Astrocyte of the hippocampus (primary cell): ENCODE measurements at regions not wholly inside any gene's neighbourhood (a gene's known extent, or its start where the extent isn't known, plus 50 kb on each side); places are given as distances from the start of the nearest gene placed in this dataset.
A peak's percentile ranks its signal among the peaks of the same experiment; 100 is the strongest.

Source experiments
- DNase-seq: peaks from one replicate; pipeline ENCODE4 v3.0.0; 2011; ENCODE audit warnings: low read depth, low spot score

DNA sequence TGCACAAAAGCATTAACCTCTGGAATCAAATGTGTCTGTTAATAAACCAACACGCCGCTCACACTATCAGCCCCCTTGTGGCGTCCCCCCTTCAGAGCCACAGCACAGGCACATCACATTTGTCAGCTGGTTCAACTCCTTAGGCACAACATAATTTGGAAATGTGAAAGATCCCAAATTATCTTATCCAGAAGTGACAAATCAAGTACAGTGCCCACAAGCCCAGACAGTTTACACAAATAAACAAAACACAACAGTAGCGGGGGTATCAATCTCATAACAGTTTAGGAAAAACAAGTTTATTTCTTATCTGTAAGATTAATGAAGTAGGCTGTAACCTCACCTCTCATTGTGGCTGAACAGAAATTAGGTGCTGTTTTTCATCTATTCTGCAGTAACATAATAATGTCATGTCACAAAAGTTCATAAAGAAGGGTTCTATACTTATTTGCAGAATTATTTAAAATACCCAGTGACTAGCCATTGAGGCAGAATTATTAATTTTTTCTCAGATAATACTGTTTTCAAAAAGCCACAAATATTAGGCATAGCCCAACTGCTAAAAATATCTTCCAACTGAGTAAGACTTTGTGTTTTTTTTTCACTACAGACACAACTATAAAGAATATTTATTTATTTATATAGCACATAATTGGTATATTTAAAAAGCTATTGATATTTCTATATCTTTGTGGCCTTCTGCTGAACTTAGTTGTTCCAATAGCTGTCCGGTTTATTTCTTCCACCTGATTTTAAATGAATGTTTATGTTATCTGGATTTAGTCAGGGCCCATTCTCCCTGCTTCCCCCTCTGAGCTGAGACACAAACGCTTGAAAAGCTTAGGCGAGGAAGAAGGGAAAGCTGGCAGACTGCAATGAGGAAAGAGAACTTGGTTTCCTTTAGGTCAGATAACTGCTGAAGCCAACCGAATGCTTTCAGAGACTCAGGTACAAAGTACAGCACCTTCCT, 214.7 kb downstream of the QDPR start:
- DNase-seq, result no peak

DNA sequence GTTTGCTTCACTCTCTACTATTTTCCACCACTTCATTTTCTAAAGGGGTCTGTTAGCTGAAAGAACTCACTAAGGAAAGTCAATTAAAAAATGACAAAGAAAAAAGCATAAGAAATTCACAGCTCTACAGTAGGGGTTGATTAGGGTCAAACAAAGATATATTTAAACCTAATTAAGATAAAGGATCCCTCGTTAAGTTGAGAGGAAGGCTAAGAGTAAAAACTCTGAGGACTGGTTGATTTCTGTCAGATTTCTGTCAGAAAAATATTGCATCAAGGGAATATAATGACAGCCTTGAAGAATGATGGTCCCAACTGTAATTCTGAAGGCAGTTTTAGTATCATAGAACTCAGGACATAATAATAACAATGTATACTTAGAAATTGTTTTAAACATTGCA, 218.0 kb downstream of the QDPR start:
- no peak for DNase-seq

DNA sequence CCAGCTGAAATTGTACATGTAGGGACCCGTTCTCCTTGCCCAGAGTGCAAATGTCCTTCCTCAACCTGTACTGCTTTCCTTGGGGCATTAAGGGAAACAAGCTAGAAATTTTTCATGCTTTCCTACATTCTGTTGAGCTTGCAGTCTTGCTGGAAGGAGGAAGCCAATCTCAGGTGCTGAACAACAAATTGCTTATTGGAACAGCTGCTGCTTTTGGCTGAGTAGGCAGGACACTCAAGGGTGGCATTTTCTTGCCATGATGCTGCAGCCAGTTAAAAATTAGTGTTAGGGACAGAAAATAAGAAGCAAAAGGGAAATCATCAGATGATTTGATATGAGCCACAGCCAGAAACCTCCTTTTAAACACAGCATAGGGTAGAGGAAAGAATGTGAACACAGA, 223.7 kb downstream of the QDPR start:
- no peak for DNase-seq

DNA sequence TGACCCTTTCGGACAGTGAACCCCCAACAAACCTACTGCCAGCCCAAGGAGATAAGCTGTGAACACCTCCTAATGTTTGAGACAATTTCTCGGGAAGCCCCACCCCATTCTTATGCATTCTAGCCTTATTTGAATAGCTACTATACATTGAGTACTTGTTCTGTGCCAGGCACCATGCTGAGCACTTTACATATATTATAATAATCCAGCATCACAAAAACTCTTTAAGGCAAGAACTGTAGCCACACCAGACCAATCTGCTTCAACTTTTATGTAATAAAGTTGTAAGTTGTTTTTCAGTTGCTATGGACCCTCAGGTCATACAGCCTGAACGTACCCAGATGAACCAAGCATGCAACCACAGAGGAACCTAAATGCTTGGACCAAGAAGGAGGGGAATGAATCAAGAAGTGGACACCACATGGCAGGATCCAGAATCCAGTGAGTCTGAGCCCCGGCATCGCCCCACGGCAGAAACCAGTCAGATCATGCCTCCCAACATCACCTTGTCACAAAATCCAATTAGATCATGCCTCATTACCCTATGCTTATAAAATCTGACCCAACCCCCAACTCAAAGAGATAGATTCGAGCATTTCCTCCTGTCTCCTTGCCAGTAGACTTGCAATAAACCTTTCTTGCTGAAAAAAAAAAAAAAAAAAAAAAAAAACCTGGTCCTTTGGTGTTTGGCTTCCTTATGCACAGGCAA, 225.0 kb downstream of the QDPR start:
- DNase-seq, result no peak

DNA sequence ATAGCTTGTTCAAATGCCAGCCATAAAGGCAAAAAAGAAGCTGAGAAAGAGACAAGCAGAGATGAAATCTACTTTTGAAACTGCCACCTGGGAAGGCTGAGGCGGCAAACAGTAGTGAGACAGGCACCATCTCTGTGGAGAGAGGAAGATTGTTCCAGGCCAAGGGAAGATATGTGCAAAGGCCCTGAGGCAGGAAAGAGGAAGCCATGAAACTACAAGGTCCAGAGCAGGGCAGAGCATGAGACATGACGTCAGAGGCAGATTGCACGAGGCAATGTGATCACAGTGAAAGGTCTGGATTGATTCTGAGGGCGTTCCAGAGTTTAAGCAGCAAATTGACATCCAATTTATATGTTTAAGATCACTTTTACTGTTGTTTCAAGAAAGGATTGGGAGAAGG, 226.1 kb downstream of the QDPR start:
- DNase-seq, result no peak

DNA sequence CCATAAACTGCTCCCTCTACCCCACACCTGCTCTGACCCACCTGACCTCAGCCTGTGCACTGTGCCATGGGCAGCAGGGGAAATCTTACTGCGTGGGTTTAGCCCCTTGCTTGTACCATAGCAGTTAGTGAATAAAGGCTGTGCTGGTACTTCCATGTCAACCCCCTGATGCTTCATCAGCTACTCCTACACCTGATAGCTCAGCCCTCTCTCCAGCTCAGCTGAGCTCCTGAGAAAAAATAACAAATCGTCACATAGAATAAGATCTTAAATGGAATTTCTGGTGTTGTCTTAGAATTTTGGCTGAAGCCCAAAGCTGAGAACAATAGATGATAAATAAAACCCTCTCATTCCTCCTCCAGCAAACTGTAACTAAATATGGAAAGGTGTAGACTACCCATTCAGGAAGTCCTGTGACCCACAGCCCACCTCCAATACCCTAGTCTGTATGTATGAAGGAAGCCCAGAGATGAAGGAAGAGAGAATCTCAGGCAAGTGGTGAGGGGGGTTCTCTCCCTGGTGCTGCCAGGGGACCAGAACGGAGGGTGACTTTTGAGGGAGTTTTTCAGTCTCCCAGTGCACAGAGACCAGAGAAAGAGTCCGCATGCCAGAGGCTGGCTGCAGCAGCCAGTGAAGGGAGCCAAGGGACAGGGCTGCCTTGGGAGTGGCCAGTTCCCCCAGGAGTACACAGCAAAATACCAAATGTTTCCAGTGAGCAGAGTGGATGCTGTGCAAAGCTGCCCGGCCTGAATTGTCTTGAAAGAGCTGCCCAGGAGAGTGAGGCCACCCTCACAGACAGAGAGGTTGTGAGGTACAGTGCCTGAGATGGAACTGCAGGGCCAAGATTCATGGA, 227.3 kb downstream of the QDPR start:
- DNase-seq, result no peak

DNA sequence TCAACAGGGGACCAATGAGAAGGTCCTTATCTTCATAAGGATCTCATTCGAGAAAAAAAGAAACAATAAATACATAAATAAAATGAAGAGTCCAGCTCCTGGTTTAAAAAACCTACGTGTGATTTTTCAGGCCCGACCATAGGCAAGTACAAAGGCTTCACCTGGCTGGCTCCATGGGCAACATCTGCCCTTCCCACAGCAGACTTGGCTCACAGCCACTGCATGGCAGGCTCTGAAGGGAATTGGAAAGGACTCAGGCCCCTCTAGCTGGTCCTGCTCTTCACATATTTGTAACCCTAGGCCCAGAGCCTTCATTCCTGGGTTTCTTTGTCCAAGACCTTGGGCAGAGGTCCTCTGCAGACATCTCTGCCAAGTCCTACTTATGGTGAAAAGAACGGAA, 228.1 kb downstream of the QDPR start:
- no peak for DNase-seq

DNA sequence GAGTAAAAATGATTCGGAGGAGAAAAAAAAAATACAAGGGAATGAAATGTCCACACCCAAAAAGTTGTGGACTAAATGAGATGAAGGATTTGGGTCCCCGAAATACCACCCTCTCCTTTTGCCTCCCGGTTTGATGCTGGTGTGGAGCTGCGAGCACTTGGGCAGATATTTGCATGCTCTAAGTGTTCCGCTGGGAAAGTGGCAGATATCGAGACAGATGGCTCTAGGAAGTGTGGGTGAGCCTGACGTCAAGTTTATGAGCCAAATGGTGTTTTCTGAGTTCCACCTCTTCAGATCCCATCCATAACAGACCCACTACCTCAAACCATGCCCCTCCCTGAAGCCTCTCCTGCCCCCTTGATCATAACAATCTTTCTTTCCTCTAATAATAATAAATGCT, 228.6 kb downstream of the QDPR start:
- no peak for DNase-seq

DNA sequence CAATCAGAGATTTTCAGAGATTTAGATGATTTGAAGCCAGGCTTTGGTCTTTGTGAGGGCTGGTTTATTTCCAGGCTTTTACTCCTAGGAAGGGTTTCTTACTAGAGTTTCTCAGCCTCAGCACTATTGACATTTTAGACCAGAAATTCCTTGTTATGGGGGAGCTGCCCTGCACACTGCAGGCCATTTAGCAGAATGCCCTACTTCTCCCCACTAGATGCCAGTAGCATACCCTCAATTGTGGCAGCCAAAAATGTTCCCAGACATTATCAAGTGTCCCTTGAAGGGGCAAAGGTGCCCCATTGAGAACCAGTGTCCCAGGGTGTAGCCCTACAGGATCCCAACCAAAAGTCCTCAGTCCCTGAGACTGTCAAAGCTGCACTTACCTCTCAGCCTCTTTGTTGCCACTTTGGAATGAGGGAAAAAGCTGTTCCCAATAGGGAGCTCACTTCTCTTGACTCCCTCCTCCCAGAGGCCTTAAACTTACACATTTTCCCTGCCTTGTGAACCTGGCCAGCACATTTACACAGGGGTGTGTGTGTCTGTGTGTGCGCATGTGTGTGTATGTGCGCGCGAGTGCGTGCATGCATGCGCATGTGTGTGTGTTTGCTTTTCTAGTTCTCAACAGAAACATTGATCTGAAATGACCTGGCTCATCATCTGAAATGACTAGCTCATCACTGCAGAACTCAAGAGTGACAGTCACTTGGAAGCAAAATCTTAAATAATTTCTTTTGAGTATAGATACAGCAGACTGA, 231.4 kb downstream of the QDPR start:
- no peak for DNase-seq

DNA sequence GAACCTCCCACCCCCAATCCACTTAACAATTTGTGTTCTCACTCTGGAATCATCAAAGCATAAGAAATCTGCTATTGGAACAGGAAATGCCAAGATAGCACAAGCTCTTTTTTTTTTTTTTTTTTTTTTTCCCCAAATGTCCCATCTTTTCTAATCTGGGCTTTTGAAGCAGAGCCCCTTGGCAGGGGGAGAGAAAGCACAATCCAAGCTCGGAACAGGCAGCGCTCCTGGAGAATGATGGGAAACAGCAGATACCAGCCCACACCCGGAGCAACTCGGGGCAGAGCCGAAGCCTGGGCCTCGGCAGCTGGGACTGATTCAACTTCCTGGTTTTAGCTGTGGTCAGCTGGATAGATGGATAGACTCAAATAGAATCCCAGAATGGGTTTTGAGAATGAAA, 235.1 kb downstream of the QDPR start:
- DNase-seq, result peak; percentile 33

DNA sequence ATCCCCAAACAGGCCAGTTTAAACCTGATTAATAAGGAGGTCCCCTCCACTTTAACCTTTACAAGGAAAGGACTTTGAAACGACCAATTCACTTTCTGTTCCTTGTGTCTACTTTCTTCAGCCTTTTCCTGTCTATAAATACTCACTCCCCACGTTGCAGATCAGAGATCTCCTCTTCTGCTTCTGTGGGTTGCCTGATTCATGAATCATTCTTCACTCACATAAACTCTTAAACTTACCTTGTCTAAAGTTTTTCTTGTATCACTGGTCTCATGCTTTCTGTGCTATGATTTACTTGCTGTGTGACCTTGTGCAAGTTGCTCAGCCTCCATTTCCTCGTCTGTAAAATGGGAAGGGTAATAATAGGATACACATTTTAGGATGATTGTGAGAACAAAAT, 236.1 kb downstream of the QDPR start:
- no peak for DNase-seq

DNA sequence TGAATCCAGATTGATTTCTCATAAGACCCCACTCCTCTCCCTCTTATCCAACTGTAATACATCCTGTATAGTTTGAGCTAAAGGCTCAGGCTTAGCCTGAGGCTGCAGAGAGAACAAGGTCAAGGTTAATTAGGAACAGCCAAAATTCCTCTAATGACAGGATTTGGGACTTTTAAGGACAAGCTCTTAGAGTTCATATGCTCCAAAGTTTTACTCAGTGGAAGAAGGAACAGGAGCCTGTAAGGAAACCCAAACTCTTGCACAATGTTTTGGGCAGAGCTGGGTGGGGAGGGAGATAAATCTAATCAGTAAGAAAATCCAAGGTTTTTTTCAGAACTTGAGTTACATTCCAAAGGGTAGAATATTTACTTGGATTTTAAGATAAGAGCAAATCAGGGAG, 238.8 kb downstream of the QDPR start:
- DNase-seq, result no peak

DNA sequence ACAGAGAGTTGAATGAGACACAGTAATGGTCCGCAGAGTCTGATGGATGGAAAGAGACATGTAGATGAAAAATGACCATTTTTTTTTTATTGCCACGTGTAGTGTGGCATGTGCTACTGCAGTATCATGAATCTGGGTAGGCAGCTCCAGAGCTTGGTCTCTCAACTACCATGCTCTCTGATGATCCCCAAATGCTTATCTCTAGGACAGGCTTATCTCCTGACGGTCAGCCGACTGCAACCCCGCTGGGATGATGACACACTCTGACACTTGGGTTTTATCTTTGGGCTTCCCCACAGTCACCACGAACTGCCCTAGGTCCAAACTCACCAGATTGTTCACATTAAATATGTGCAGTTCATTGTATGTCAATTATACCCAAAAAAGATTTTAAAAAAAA, 239.7 kb downstream of the QDPR start:
- DNase-seq, result no peak

DNA sequence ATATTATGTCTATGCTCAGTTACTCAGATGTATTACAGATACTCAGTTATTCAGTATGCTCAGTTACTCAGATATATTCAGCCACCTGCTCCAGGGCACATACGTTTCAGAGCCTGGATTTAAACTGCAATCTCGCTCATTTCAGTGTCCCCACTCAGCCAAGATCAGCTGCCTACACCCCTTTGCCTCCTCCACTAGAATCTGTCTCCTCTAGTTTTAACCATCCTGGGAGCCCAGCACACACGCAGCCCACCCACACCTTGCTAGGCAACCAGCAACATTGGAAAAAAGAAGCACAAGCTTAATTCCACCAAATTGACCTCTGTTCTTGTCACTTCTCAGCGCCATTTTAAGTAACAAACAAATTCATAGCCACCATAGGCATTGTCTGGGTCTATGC, 246.2 kb downstream of the QDPR start:
- DNase-seq, result no peak

DNA sequence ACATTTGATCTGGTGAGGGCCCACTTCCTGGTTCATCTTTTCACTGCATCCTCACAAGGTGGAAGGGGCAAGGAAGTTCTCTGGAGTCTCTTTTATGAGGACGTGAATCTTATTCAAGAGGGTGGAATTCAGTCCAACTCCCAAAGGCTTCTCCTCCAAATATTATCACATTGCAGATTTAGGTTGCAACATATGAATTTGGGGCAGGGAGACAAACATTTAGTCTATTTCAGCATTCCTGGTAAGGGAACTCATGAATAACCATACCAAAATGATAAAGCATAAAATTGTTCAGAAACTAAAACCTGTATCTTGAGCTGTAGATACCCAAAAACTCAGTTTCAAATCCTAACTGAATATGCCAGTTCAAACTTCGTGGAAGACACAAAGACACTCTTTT, 246.8 kb downstream of the QDPR start:
- DNase-seq, result no peak

DNA sequence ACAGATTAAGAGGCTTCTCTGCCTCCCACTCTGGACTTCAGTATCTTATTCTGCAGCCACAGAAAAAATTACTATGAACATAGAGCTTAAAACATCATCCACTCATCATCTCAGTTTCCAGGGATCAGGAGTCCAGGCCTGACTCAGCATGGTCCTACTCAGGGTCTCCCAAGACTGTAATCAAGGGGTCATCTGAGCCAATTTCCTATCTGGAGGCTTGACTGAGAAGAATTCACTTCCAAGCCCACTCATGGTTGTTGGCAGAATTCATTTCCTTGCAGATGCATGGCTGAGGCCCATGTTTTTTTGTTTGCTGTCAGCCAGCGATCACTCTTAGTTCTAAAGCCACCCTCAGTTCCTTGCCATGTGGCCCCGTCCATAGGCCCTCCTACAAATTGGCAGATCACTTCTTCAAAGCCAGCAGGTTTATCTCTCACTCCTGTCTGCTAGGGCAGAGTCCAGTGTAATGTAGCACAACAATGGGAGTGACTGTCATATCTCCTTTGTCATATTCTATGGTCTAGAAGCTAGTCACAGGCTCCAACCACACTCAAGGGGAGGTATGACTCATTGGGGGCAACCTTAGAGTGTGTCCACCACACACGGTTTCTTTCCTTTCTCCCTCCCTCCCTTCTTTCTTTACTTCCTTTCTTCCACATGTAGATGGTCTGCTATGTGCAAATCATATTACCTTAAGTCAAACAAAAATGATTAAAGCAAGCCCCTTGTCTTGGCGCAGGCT, 251.6 kb downstream of the QDPR start:
- no peak for DNase-seq

DNA sequence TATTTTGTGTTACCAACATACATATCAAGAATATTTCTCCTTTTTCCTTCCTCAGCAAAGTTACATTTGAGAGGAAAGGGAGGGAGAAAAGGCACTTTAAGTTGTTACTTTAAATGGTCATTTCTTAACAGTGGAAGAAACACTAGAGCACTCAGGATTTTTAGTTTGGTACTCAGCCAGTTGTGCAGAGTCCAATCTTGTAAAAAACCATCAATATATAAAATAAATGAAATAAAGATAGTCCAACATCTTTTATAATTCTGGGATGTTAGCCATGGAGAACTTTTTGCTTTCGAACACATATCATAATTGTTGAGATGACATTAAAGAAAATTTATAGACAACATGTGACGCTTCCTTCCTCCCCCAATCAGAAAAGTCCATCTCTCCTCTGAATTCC, 253.8 kb downstream of the QDPR start:
- no peak for DNase-seq

DNA sequence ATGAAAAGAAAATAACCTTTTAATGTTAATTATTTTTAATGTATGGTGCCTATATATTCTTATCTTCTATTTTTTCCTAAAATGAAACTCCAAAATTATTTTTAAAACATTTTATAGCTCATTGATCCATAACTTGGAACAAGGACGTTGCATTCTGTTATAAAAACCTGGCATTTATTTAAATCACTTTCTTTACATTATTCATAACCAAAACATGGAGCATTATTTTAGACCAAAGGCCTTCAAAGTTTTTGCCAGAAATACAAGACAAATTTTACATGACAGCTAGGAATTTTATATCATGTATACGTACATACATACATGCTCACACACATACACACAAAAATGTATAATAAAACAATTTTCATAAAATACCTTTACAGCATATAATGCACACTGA, 259.8 kb downstream of the QDPR start:
- DNase-seq, result no peak

DNA sequence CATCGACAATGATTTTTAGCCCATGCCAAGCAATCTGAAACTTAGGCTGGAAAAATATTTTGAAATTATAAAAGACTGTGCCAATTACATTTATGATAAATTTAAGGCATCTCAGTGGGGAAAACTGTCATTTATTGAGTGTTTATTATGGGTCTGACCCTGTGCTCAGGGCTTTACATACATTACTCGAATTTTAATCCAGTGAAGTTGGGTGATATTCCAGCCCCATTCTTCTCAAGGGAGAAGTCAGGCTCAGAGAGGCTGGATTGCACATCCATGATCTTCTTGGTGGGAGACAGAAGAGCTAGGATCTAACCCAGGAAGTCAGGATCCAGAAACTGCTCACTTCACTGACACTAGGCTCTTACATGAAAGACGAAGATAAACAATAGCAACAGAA, 260.8 kb downstream of the QDPR start:
- no peak for DNase-seq

DNA sequence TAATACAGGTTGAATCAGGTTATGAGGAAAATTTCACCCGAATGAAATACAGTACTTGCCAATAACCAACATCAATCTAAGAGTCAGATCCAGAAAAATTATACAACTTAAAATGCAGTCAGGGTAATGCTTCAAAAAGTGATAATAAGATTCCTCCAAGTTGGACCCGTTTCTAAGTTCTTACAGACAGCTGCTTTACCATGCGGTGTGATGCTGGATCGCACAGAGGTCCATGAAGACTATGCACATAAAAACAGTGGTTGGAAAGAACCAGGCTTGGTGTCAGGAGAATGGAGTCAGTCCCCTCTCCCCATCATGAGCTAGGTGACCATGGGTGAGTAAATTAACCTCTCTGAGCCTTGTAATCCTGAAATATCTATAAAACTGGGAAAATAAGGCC, 261.3 kb downstream of the QDPR start:
- no peak for DNase-seq

DNA sequence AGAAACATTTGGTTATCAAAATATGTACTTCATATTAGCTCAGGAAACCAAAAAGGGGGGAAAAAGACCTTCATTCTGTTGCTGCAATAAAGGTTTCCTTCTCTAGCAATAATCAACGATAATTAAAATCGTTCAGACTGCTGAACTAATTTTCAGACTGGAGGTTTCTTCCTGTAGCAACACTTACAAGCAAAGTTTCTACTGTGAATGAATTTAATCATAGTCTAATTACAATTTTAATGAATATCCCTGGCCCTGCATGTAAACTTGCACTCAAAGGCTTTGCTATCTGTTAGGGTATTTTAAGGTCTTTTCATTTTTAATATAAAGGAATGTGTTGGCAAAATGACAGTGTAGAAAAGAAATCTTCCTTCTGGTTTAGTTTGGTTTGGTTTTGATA, 265.2 kb downstream of the QDPR start:
- no peak for DNase-seq
